ENCODE measurements at regions not wholly inside any gene's neighbourhood (a gene's known extent, or its start where the extent isn't known, plus 50 kb on each side); places are given as distances from the start of the nearest gene placed in this dataset.

GRCh38 chr2:2832657-2833056 is 501.6 kb upstream of the MYT1L start:
- no peak for ATAC-seq (ENCODE audit: low FRiP score)
- no peak for TF ChIP-seq CTCF (IDR thresholded peaks at IDR 0.05)
- DNase-seq (ENCODE audit: low spot score): no peak

- ATAC-seq (ENCODE audit: low FRiP score) (no peak), DNase-seq (ENCODE audit: low spot score) (no peak)
- TF ChIP-seq CTCF (IDR thresholded peaks at IDR 0.05): no peak
Measured at GRCh38 chr2:2831633-2832032, 500.6 kb upstream of the MYT1L start.

- no peak for DNase-seq (ENCODE audit: low spot score)
- ATAC-seq (ENCODE audit: low FRiP score): no peak
- TF ChIP-seq CTCF (IDR thresholded peaks at IDR 0.05): no peak
Measured at GRCh38 chr2:2830576-2830975, 499.5 kb upstream of the MYT1L start.

- TF ChIP-seq CTCF (IDR thresholded peaks at IDR 0.05): no peak
- ATAC-seq (ENCODE audit: low FRiP score) (no peak), DNase-seq (ENCODE audit: low spot score) (no peak)
Measured at GRCh38 chr2:2828774-2829368, 497.8 kb upstream of the MYT1L start.

- no peak for ATAC-seq (ENCODE audit: low FRiP score)
- no peak for TF ChIP-seq CTCF (IDR thresholded peaks at IDR 0.05)
- DNase-seq (ENCODE audit: low spot score): no peak
Measured at GRCh38 chr2:2827761-2828221, 496.7 kb upstream of the MYT1L start.

GRCh38 chr2:2827046-2827636 is 496.1 kb upstream of the MYT1L start:
- TF ChIP-seq CTCF (IDR thresholded peaks at IDR 0.05): no peak
- ATAC-seq (ENCODE audit: low FRiP score) (no peak), DNase-seq (ENCODE audit: low spot score) (no peak)

- DNase-seq (ENCODE audit: low spot score): no peak
- TF ChIP-seq CTCF (IDR thresholded peaks at IDR 0.05): no peak
- no peak for ATAC-seq (ENCODE audit: low FRiP score)
Measured at GRCh38 chr2:2826621-2827020, 495.5 kb upstream of the MYT1L start.
